ENCODE measurements at regions not wholly inside any gene's neighbourhood (a gene's known extent, or its start where the extent isn't known, plus 50 kb on each side); places are given as distances from the start of the nearest gene placed in this dataset.

GRCh38 chr1:29868944-29869343 lies 632.6 kb downstream of the PTPRU start:
- peaks cover 0 to 1% (median 0%) of the 10 kb centered on the region in 4 donors for H3K9me3 ChIP-seq (ENCODE audit: control insufficient read depth in 4 of 4, low read length in 3 of 4)
- H3K4me1 ChIP-seq (ENCODE audit: control insufficient read depth in 4 of 4, insufficient read depth in 4 of 4, low read length in 3 of 4), result no peaks in the 10 kb centered on the region
- no peak for DNase-seq (ENCODE audit: low spot score)
- WGBS, result 64% methylated on average over 6 of the region's 6 CpGs
- no peak overlapping the region for H3K27ac ChIP-seq (ENCODE audit: low read depth in 1 of 2, low read length in 2 of 2)
- H3K9ac ChIP-seq (ENCODE audit: low read depth in 1 of 2, low read length in 2 of 2), result no peak overlapping the region
- TF ChIP-seq FOXA2 (IDR thresholded peaks at IDR 0.05) (no peak), NR2F2 (IDR thresholded peaks at IDR 0.05) (no peak), CTCF (IDR thresholded peaks at IDR 0.05; ENCODE audit: low read depth, low read length, missing input control) (no peak), SP1 (IDR thresholded peaks at IDR 0.05) (no peak), RAD21 (IDR thresholded peaks at IDR 0.05) (no peak), HNF4A (conservative IDR thresholded peaks at IDR 0.05) (no peak)
- no peak overlapping the region for H3K4me3 ChIP-seq (ENCODE audit: low read depth in 1 of 3, low read length in 3 of 3)
- no peaks in the 10 kb centered on the region for H3K27me3 ChIP-seq (ENCODE audit: control insufficient read depth in 4 of 4, insufficient read depth in 4 of 4, low read length in 3 of 4)
- H3K36me3 ChIP-seq (ENCODE audit: control insufficient read depth in 4 of 4, insufficient read depth in 3 of 4, low read depth in 1 of 4, low read length in 3 of 4), result no peaks in the 10 kb centered on the region

GRCh38 chr1:29868096-29868495 lies 631.8 kb downstream of the PTPRU start:
- Histone ChIP-seq H3K4me1 (ENCODE audit: control insufficient read depth in 4 of 4, insufficient read depth in 4 of 4, low read length in 3 of 4) (no peaks in the 10 kb centered on the region), H3K27ac (ENCODE audit: low read depth in 1 of 2, low read length in 2 of 2) (no peak overlapping the region), H3K27me3 (ENCODE audit: control insufficient read depth in 4 of 4, insufficient read depth in 4 of 4, low read length in 3 of 4) (no peaks in the 10 kb centered on the region), H3K36me3 (ENCODE audit: control insufficient read depth in 4 of 4, insufficient read depth in 3 of 4, low read depth in 1 of 4, low read length in 3 of 4) (no peaks in the 10 kb centered on the region), H3K9ac (ENCODE audit: low read depth in 1 of 2, low read length in 2 of 2) (no peak overlapping the region), H3K4me3 (ENCODE audit: low read depth in 1 of 3, low read length in 3 of 3) (no peak overlapping the region), H3K9me3 (ENCODE audit: control insufficient read depth in 4 of 4, low read length in 3 of 4) (peaks cover 0 to 1% (median 0%) of the 10 kb centered on the region in 4 donors)
- 66% methylated on average over 2 of the region's 2 CpGs for WGBS
- TF ChIP-seq MAX (IDR thresholded peaks at IDR 0.05) (no peak), FOXA1 (IDR thresholded peaks at IDR 0.05) (no peak), GABPA (IDR thresholded peaks at IDR 0.05 in 1 of 2, conservative IDR thresholded peaks at IDR 0.05 in 1 of 2) (no peak), TAF1 (conservative IDR thresholded peaks at IDR 0.05) (no peak), FOXA2 (IDR thresholded peaks at IDR 0.05) (no peak), REST (IDR thresholded peaks at IDR 0.05) (no peak), NR2F2 (IDR thresholded peaks at IDR 0.05) (no peak), JUND (IDR thresholded peaks at IDR 0.05) (no peak), RAD21 (IDR thresholded peaks at IDR 0.05) (no peak), RXRA (IDR thresholded peaks at IDR 0.05) (no peak), CTCF (IDR thresholded peaks at IDR 0.05; ENCODE audit: low read depth, low read length, missing input control) (no peak), YY1 (IDR thresholded peaks at IDR 0.05) (no peak), ZBTB33 (IDR thresholded peaks at IDR 0.05) (no peak), HNF4A (conservative IDR thresholded peaks at IDR 0.05) (no peak), HNF4G (IDR thresholded peaks at IDR 0.05) (no peak), SP1 (IDR thresholded peaks at IDR 0.05) (no peak), EGR1 (IDR thresholded peaks at IDR 0.05; ENCODE audit: low read depth in 2 of 2) (no peak), ATF3 (IDR thresholded peaks at IDR 0.05) (no peak)
- no peak for DNase-seq (ENCODE audit: low spot score)
